OCI-LY7 (cell line): ENCODE measurements at regions not wholly inside any gene's neighbourhood (a gene's known extent, or its start where the extent isn't known, plus 50 kb on each side); places are given as distances from the start of the nearest gene placed in this dataset.

Experiments used
- BruUV-seq: library from RNA; stranded (reverse); fragments of 400-500 nt; replicated peaks from 2 replicates; lab custom pipeline; 2021; lab: Mats Ljungman, UMichigan
- CTCF ChIA-PET: fragments of 300-600 bp; sonication (Branson Sonifier 250); formaldehyde crosslinking; loops from one replicate; lab custom pipeline; 2022; ENCODE audit warnings: antibody characterized with exemption; ENCODE audit not compliant: unreplicated experiment; lab: Charles Lee
- POLR2A ChIA-PET: fragments of 300-600 bp; sonication (Branson Sonifier 250); formaldehyde crosslinking; loops from one replicate; lab custom pipeline; 2022; ENCODE audit warnings: antibody characterized with exemption; lab: Charles Lee
- DNase-seq: peaks from one replicate; pipeline ENCODE4 v3.0.0-alpha.2; 2015; ENCODE audit warnings: low spot score
- H2AFZ ChIP-seq: fragments of 200-600 bp; sonication (generic), shearing (Covaris generic); 2 replicates; pipeline ENCODE4 v1.6.1; 2014; ENCODE audit warnings: mild to moderate bottlenecking, antibody characterized with exemption, low read length, moderate library complexity
- H3K27ac ChIP-seq: fragments of 200-600 bp; sonication (generic); 2 replicates; pipeline ENCODE4 v1.5.1; 2014; ENCODE audit warnings: mixed run types, low read depth, mild to moderate bottlenecking, moderate library complexity, low read length, inconsistent platforms; ENCODE audit not compliant: poor library complexity, severe bottlenecking
- H3K36me3 ChIP-seq: fragments of 200-600 bp; sonication (generic); 2 replicates; pipeline ENCODE4 v1.6.1; 2014; ENCODE audit warnings: mild to moderate bottlenecking, antibody characterized with exemption, low read length, moderate library complexity, mixed read lengths; ENCODE audit not compliant: insufficient read depth
- H3K4me1 ChIP-seq: fragments of 200-600 bp; sonication (generic); 2 replicates; pipeline ENCODE4 v1.5.1; 2014; ENCODE audit warnings: mild to moderate bottlenecking, low read length; ENCODE audit not compliant: insufficient read depth, poor library complexity, severe bottlenecking
- H3K4me2 ChIP-seq: fragments of 200-600 bp; sonication (generic); 2 replicates; pipeline ENCODE4 v1.6.1; 2014; ENCODE audit warnings: mild to moderate bottlenecking, low read length
- H3K4me3 ChIP-seq: fragments of 200-600 bp; sonication (generic); 2 replicates; pipeline ENCODE4 v1.5.1; 2014; ENCODE audit warnings: mild to moderate bottlenecking, low read depth, low read length; ENCODE audit not compliant: poor library complexity, severe bottlenecking
- H3K79me2 ChIP-seq: fragments of 200-600 bp; sonication (generic); 2 replicates; pipeline ENCODE4 v1.6.1; 2016; ENCODE audit warnings: low read depth, mild to moderate bottlenecking, low read length, moderate library complexity, mixed read lengths; ENCODE audit not compliant: insufficient read depth
- H3K9me2 ChIP-seq: fragments of 200-600 bp; sonication (generic); 2 replicates; pipeline ENCODE4 v1.6.1; 2016; ENCODE audit warnings: mild to moderate bottlenecking, low read length, mixed read lengths; ENCODE audit not compliant: insufficient read depth
- H3K9me3 ChIP-seq: fragments of 200-600 bp; sonication (generic); 2 replicates; pipeline ENCODE4 v1.6.1; 2014; ENCODE audit warnings: mild to moderate bottlenecking, mixed run types, low read length, mixed read lengths
- H4K20me1 ChIP-seq: fragments of 200-600 bp; sonication (generic); 2 replicates; pipeline ENCODE4 v1.6.1; 2014; ENCODE audit warnings: mild to moderate bottlenecking, antibody characterized with exemption, low read length, moderate library complexity, mixed read lengths; ENCODE audit not compliant: insufficient read depth
- EZH2phosphoT487 ChIP-seq: fragments of 200-600 bp; sonication (generic); IDR thresholded peaks from 2 replicates; pipeline ENCODE4 v1.6.1; 2018; ENCODE audit warnings: low read depth, borderline replicate concordance, mild to moderate bottlenecking, mixed run types, antibody characterized with exemption, low read length, moderate library complexity, mixed read lengths
- intact Hi-C: fragments of 100-400 bp; cut with micrococcal nuclease; formaldehyde crosslinking; loops from one replicate; pipeline ENCODE4 v1.10.0; 2022; ENCODE audit not compliant: unreplicated experiment
- TF ChIP-seq, protein P1 (sequence below): fragments of 200-600 bp; sonication (generic); conservative IDR thresholded peaks from 2 replicates; pipeline ENCODE4 v1.5.1; 2014; ENCODE audit warnings: mild to moderate bottlenecking, antibody characterized with exemption, low read length, moderate library complexity, mixed read lengths

DNA sequence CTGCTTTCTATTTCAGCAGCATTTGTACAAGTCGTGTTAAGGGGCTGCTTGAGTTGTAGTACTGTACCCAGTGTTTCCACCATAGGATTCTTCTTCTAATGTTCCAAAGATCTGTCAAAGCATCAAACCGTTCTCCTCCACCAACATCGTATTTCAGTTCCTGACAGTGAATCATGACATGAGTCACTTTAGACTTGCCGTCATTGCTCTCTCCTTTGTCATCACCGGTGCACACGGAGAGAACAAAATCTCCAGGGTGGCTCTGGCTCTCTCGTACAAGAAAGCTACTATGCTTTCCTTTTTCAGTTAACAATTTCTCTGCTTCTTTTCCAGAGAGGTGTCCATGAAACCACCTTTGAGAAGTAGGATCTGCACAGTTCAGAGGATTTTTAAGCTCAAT, 270.9 kb upstream of the CCDC54 start:
- Histone ChIP-seq H2AFZ (no peak overlapping the region), H3K9me3 (no peaks in the 10 kb centered on the region), H4K20me1 (no peaks in the 10 kb centered on the region), H3K4me3 (no peak overlapping the region), H3K4me2 (no peak overlapping the region), H3K27ac (no peak overlapping the region), H3K9me2 (no peaks in the 10 kb centered on the region), H3K79me2 (no peaks in the 10 kb centered on the region), H3K4me1 (no peaks in the 10 kb centered on the region), H3K36me3 (no peaks in the 10 kb centered on the region)
- CTCF ChIA-PET: no interaction called here
- POLR2A ChIA-PET: interaction anchor here (0.7 to 1.2 kb wide), 3 partner anchors 12 to 149 kb away, joined by 3 to 4 read pairs (median 3); no protein-coding TSS in a partner anchor
- DNase-seq: no peak
- TF ChIP-seq EZH2phosphoT487: no peak
- TF ChIP-seq, protein P1, sequence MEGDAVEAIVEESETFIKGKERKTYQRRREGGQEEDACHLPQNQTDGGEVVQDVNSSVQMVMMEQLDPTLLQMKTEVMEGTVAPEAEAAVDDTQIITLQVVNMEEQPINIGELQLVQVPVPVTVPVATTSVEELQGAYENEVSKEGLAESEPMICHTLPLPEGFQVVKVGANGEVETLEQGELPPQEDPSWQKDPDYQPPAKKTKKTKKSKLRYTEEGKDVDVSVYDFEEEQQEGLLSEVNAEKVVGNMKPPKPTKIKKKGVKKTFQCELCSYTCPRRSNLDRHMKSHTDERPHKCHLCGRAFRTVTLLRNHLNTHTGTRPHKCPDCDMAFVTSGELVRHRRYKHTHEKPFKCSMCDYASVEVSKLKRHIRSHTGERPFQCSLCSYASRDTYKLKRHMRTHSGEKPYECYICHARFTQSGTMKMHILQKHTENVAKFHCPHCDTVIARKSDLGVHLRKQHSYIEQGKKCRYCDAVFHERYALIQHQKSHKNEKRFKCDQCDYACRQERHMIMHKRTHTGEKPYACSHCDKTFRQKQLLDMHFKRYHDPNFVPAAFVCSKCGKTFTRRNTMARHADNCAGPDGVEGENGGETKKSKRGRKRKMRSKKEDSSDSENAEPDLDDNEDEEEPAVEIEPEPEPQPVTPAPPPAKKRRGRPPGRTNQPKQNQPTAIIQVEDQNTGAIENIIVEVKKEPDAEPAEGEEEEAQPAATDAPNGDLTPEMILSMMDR: no peak
- intact Hi-C loops: no loop called here
- BruUV-seq: no TSS peak

DNA sequence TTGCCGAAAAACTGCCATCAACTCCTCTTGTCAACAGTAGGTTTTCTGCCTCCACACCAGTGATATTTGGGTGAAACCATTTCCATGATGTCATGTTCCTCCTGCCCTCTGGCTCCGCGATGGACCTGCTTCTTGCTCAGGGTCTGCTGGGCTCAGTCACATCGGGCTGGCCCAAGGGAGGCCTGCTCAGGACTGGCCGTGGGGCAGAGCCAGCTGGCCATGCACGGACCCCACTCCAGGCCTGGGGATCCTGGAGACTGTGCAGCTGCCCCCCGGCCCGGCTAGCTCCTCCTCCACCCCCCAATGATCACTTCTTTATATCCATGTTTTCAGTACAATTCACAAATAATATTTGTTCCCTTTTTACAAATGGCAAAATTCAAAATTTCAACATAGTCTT, 270.3 kb upstream of the CCDC54 start:
- Histone ChIP-seq H2AFZ (no peak overlapping the region), H3K79me2 (no peaks in the 10 kb centered on the region), H3K4me3 (no peak overlapping the region), H3K9me3 (no peaks in the 10 kb centered on the region), H3K36me3 (no peaks in the 10 kb centered on the region), H3K27ac (no peak overlapping the region), H3K9me2 (no peaks in the 10 kb centered on the region), H3K4me1 (no peaks in the 10 kb centered on the region), H4K20me1 (no peaks in the 10 kb centered on the region), H3K4me2 (no peak overlapping the region)
- no peak for TF ChIP-seq EZH2phosphoT487
- TF ChIP-seq, protein P1: no peak
- POLR2A ChIA-PET: interaction anchor here (0.9 to 1.2 kb wide), 3 partner anchors 12 to 150 kb away, joined by 3 to 5 read pairs (median 3); no protein-coding TSS in a partner anchor
- CTCF ChIA-PET: no interaction called here
- DNase-seq: no peak
- intact Hi-C loops: no loop called here
- BruUV-seq: no TSS peak

- H2AFZ ChIP-seq: no peak overlapping the region
- no peak overlapping the region for H3K4me3 ChIP-seq
- H3K27ac ChIP-seq: no peak overlapping the region
- H3K9me2 ChIP-seq: no peaks in the 10 kb centered on the region
- no peaks in the 10 kb centered on the region for H3K4me1 ChIP-seq
- POLR2A ChIA-PET: no interaction called here
- no peak for DNase-seq
- H3K4me2 ChIP-seq: no peak overlapping the region
- CTCF ChIA-PET: no interaction called here
- H4K20me1 ChIP-seq: no peaks in the 10 kb centered on the region
- no peaks in the 10 kb centered on the region for H3K36me3 ChIP-seq
- no peaks in the 10 kb centered on the region for H3K9me3 ChIP-seq
- TF ChIP-seq, protein P1: no peak
- TF ChIP-seq EZH2phosphoT487: no peak
- intact Hi-C loops: no loop called here
- BruUV-seq: no TSS peak
- H3K79me2 ChIP-seq: no peaks in the 10 kb centered on the region
These were observed 266.5 kb upstream of the CCDC54 start for GRCh38 chr3:107110596-107111305.
